GM04503 (cell line): ENCODE measurements at regions not wholly inside any gene's neighbourhood (a gene's known extent, or its start where the extent isn't known, plus 50 kb on each side); places are given as distances from the start of the nearest gene placed in this dataset.

Source experiments
- DNase-seq: peaks from one replicate; pipeline ENCODE4 v3.0.0-alpha.2; 2012; ENCODE audit warnings: low read depth

- DNase-seq, result no peak
Observed at GRCh38 chr16:73354434-73354833, 306.5 kb upstream of the ZFHX3 start.

- no peak for DNase-seq
Observed at GRCh38 chr16:73350707-73351452, 303.0 kb upstream of the ZFHX3 start.

- no peak for DNase-seq
Observed at GRCh38 chr16:73347500-73348375, 299.8 kb upstream of the ZFHX3 start.

GRCh38 chr16:73339821-73340220 is 291.9 kb upstream of the ZFHX3 start:
- no peak for DNase-seq

- no peak for DNase-seq
Observed at GRCh38 chr16:73337373-73338296, 289.7 kb upstream of the ZFHX3 start.

- no peak for DNase-seq
Observed at GRCh38 chr16:73329358-73330286, 281.7 kb upstream of the ZFHX3 start.

GRCh38 chr16:73326770-73327470 is 279.0 kb upstream of the ZFHX3 start:
- no peak for DNase-seq

- no peak for DNase-seq
Observed at GRCh38 chr16:73326221-73326620, 278.3 kb upstream of the ZFHX3 start.

- DNase-seq, result no peak
Observed at GRCh38 chr16:73323880-73324279, 276.0 kb upstream of the ZFHX3 start.

GRCh38 chr16:73322856-73323255 is 274.9 kb upstream of the ZFHX3 start:
- DNase-seq, result no peak

GRCh38 chr16:73321853-73322252 is 273.9 kb upstream of the ZFHX3 start:
- DNase-seq, result no peak

GRCh38 chr16:73319737-73320136 is 271.8 kb upstream of the ZFHX3 start:
- DNase-seq, result no peak

GRCh38 chr16:73319261-73319660 is 271.3 kb upstream of the ZFHX3 start:
- no peak for DNase-seq

GRCh38 chr16:73317321-73317857 is 269.5 kb upstream of the ZFHX3 start:
- DNase-seq, result no peak

- no peak for DNase-seq
Observed at GRCh38 chr16:73315645-73316044, 267.7 kb upstream of the ZFHX3 start.

GRCh38 chr16:73313950-73314349 is 266.0 kb upstream of the ZFHX3 start:
- no peak for DNase-seq

GRCh38 chr16:73311857-73312723 is 264.2 kb upstream of the ZFHX3 start:
- DNase-seq, result no peak

GRCh38 chr16:73308771-73309170 is 260.8 kb upstream of the ZFHX3 start:
- DNase-seq, result no peak

GRCh38 chr16:73306901-73307413 is 259.0 kb upstream of the ZFHX3 start:
- no peak for DNase-seq
